Activated T-helper 1 cell treated with anti-CD3 and anti-CD28 coated beads, Interleukin-12 subunit alpha, Interleukin-12 subunit beta, Interleukin-2, Interleukin-4 antibody, amounts not matched to agents 30 ng/mL and 10 ng/mL and 1 ng/mL, durations not matched to agents 14 hours and 24 hours and 36 hours (primary cell): ENCODE measurements at regions not wholly inside any gene's neighbourhood (a gene's known extent, or its start where the extent isn't known, plus 50 kb on each side); places are given as distances from the start of the nearest gene placed in this dataset.

Experiments used
- DNase-seq: peaks from one replicate; pipeline ENCODE4 v3.0.0; 2021; ENCODE audit warnings: low spot score
- H3K27ac Mint-ChIP-seq: one replicate; pipeline ENCODE4 v1.8.0; 2021; ENCODE audit warnings: mild to moderate bottlenecking, mixed read lengths
- H3K27me3 Mint-ChIP-seq: one replicate; pipeline ENCODE4 v1.8.0; 2022; ENCODE audit warnings: mild to moderate bottlenecking, moderate library complexity, mixed read lengths; ENCODE audit not compliant: insufficient read depth
- H3K36me3 Mint-ChIP-seq: one replicate; pipeline ENCODE4 v1.8.0; 2021; ENCODE audit warnings: low read depth, mixed read lengths
- H3K4me1 Mint-ChIP-seq: one replicate; pipeline ENCODE4 v1.8.0; 2021; ENCODE audit warnings: low read depth, mixed read lengths
- H3K4me3 Mint-ChIP-seq: one replicate; pipeline ENCODE4 v1.8.0; 2021; ENCODE audit warnings: mild to moderate bottlenecking, moderate library complexity, mixed read lengths
- H3K9me3 Mint-ChIP-seq: one replicate; pipeline ENCODE4 v1.8.0; 2021; ENCODE audit warnings: mixed read lengths
- intact Hi-C: fragments of 100-400 bp; cut with micrococcal nuclease; formaldehyde crosslinking; loops from one replicate; pipeline ENCODE4 v1.15.1; 2024

- no peak overlapping the region for H3K27ac Mint-ChIP-seq
- no peaks in the 10 kb centered on the region for H3K36me3 Mint-ChIP-seq
- no peaks in the 10 kb centered on the region for H3K9me3 Mint-ChIP-seq
- intact Hi-C loops: no loop called here
- no peaks in the 10 kb centered on the region for H3K4me1 Mint-ChIP-seq
- no peak overlapping the region for H3K4me3 Mint-ChIP-seq
- peaks cover 1% of the 10 kb centered on the region for H3K27me3 Mint-ChIP-seq
- DNase-seq: no peak
Measured at GRCh38 chr16:27698746-27699145, 148.8 kb downstream of the KATNIP start.

- Mint-ChIP-seq H3K4me3 (no peak overlapping the region), H3K9me3 (no peaks in the 10 kb centered on the region), H3K27ac (no peak overlapping the region), H3K27me3 (peaks cover 1% of the 10 kb centered on the region), H3K4me1 (no peaks in the 10 kb centered on the region), H3K36me3 (no peaks in the 10 kb centered on the region)
- intact Hi-C loops: no loop called here
- DNase-seq: no peak
Measured at GRCh38 chr16:27699540-27699939, 149.6 kb downstream of the KATNIP start.

GRCh38 chr16:27700304-27700995 is 150.5 kb downstream of the KATNIP start:
- no peak for DNase-seq

GRCh38 chr16:27701381-27701780 is 151.4 kb downstream of the KATNIP start:
- no peak overlapping the region for H3K4me3 Mint-ChIP-seq
- no peaks in the 10 kb centered on the region for H3K4me1 Mint-ChIP-seq
- DNase-seq: no peak
- H3K9me3 Mint-ChIP-seq: no peaks in the 10 kb centered on the region
- no peaks in the 10 kb centered on the region for H3K27me3 Mint-ChIP-seq
- H3K27ac Mint-ChIP-seq: no peak overlapping the region
- intact Hi-C loops: no loop called here
- H3K36me3 Mint-ChIP-seq: no peaks in the 10 kb centered on the region

More at GRCh38 chr16:27700304-27700995, 150.5 kb downstream of the KATNIP start:
- no peaks in the 10 kb centered on the region for H3K9me3 Mint-ChIP-seq
- H3K4me1 Mint-ChIP-seq: no peaks in the 10 kb centered on the region
- H3K27me3 Mint-ChIP-seq: no peaks in the 10 kb centered on the region
- H3K4me3 Mint-ChIP-seq: no peak overlapping the region
- no peaks in the 10 kb centered on the region for H3K36me3 Mint-ChIP-seq
- no peak overlapping the region for H3K27ac Mint-ChIP-seq
- intact Hi-C loops: no loop called here

- no peaks in the 10 kb centered on the region for H3K36me3 Mint-ChIP-seq
- no peak overlapping the region for H3K4me3 Mint-ChIP-seq
- intact Hi-C loops: no loop called here
- H3K9me3 Mint-ChIP-seq: no peaks in the 10 kb centered on the region
- H3K27me3 Mint-ChIP-seq: no peaks in the 10 kb centered on the region
- H3K4me1 Mint-ChIP-seq: no peaks in the 10 kb centered on the region
- DNase-seq: no peak
- H3K27ac Mint-ChIP-seq: no peak overlapping the region
Measured at GRCh38 chr16:27703121-27703520, 153.2 kb downstream of the KATNIP start.

- H3K27ac Mint-ChIP-seq: no peak overlapping the region
- intact Hi-C loops: no loop called here
- no peak for DNase-seq
- H3K27me3 Mint-ChIP-seq: no peaks in the 10 kb centered on the region
- H3K36me3 Mint-ChIP-seq: no peaks in the 10 kb centered on the region
- H3K4me3 Mint-ChIP-seq: no peak overlapping the region
- H3K9me3 Mint-ChIP-seq: no peaks in the 10 kb centered on the region
- no peaks in the 10 kb centered on the region for H3K4me1 Mint-ChIP-seq
Measured at GRCh38 chr16:27703545-27703944, 153.6 kb downstream of the KATNIP start.

- DNase-seq: no peak
- intact Hi-C loops: no loop called here
- Mint-ChIP-seq H3K36me3 (no peaks in the 10 kb centered on the region), H3K27ac (no peak overlapping the region), H3K9me3 (no peaks in the 10 kb centered on the region), H3K4me3 (no peak overlapping the region), H3K4me1 (no peaks in the 10 kb centered on the region), H3K27me3 (no peaks in the 10 kb centered on the region)
Measured at GRCh38 chr16:27704252-27704651, 154.3 kb downstream of the KATNIP start.

- no peak overlapping the region for H3K27ac Mint-ChIP-seq
- H3K27me3 Mint-ChIP-seq: no peaks in the 10 kb centered on the region
- H3K36me3 Mint-ChIP-seq: no peaks in the 10 kb centered on the region
- H3K4me3 Mint-ChIP-seq: no peak overlapping the region
- H3K9me3 Mint-ChIP-seq: no peaks in the 10 kb centered on the region
- no peak for DNase-seq
- intact Hi-C loops: no loop called here
- no peaks in the 10 kb centered on the region for H3K4me1 Mint-ChIP-seq
Measured at GRCh38 chr16:27706156-27706865, 156.4 kb downstream of the KATNIP start.

GRCh38 chr16:27706866-27707685 is 157.1 kb downstream of the KATNIP start:
- Mint-ChIP-seq H3K4me1 (no peaks in the 10 kb centered on the region), H3K36me3 (no peaks in the 10 kb centered on the region), H3K4me3 (no peak overlapping the region), H3K27me3 (no peaks in the 10 kb centered on the region), H3K27ac (no peak overlapping the region), H3K9me3 (no peaks in the 10 kb centered on the region)
- intact Hi-C loops: no loop called here
- no peak for DNase-seq

GRCh38 chr16:27708651-27709050 is 158.7 kb downstream of the KATNIP start:
- Mint-ChIP-seq H3K4me3 (no peak overlapping the region), H3K36me3 (no peaks in the 10 kb centered on the region), H3K4me1 (no peaks in the 10 kb centered on the region), H3K27me3 (no peaks in the 10 kb centered on the region), H3K27ac (no peak overlapping the region), H3K9me3 (no peaks in the 10 kb centered on the region)
- no peak for DNase-seq
- intact Hi-C loops: no loop called here

- Mint-ChIP-seq H3K27ac (no peak overlapping the region), H3K4me3 (no peak overlapping the region), H3K9me3 (no peaks in the 10 kb centered on the region), H3K4me1 (no peaks in the 10 kb centered on the region), H3K36me3 (no peaks in the 10 kb centered on the region), H3K27me3 (no peaks in the 10 kb centered on the region)
- intact Hi-C loops: no loop called here
- no peak for DNase-seq
Measured at GRCh38 chr16:27712251-27712711, 162.3 kb downstream of the KATNIP start.

GRCh38 chr16:27717726-27718125 is 167.8 kb downstream of the KATNIP start:
- no peaks in the 10 kb centered on the region for H3K36me3 Mint-ChIP-seq
- DNase-seq: no peak
- H3K27ac Mint-ChIP-seq: no peak overlapping the region
- no peaks in the 10 kb centered on the region for H3K4me1 Mint-ChIP-seq
- intact Hi-C loops: no loop called here
- H3K9me3 Mint-ChIP-seq: no peaks in the 10 kb centered on the region
- no peak overlapping the region for H3K4me3 Mint-ChIP-seq
- H3K27me3 Mint-ChIP-seq: no peaks in the 10 kb centered on the region
